Pulmonary artery endothelial cell (primary cell): ENCODE measurements at regions not wholly inside any gene's neighbourhood (a gene's known extent, or its start where the extent isn't known, plus 50 kb on each side); places are given as distances from the start of the nearest gene placed in this dataset.
"Not testable (repeated sequence)": the region's sequence is repeated elsewhere in the genome, so short reads cannot be mapped to it uniquely, and the experiment has no call there.

Source experiments
- DNase-seq: peaks from one replicate; pipeline ENCODE4 v3.0.0-alpha.2; 2011; ENCODE audit warnings: low read depth, low spot score

GRCh38 chr5:1596462-1597092, 72.8 kb upstream of the LPCAT1 start:
- DNase-seq: not testable (repeated sequence)

- peak; percentile 20 for DNase-seq
These were observed 70.8 kb upstream of the LPCAT1 start for GRCh38 chr5:1594357-1595106.

- no peak for DNase-seq
These were observed 70.2 kb upstream of the LPCAT1 start for GRCh38 chr5:1593903-1594356.

GRCh38 chr5:1588071-1588694, 64.4 kb upstream of the LPCAT1 start:
- DNase-seq: not testable (repeated sequence)

GRCh38 chr5:1583081-1583875, 59.5 kb upstream of the LPCAT1 start:
- not testable (repeated sequence) for DNase-seq

GRCh38 chr5:1579389-1579788, 55.6 kb upstream of the LPCAT1 start:
- not testable (repeated sequence) for DNase-seq

- DNase-seq: not testable (repeated sequence)
These were observed 53.1 kb upstream of the LPCAT1 start for GRCh38 chr5:1576851-1577250.

- DNase-seq: not testable (repeated sequence)
These were observed 52.4 kb upstream of the LPCAT1 start for GRCh38 chr5:1575991-1576714.

- DNase-seq: not testable (repeated sequence)
These were observed 51.7 kb upstream of the LPCAT1 start for GRCh38 chr5:1575491-1575890.

- not testable (repeated sequence) for DNase-seq
These were observed 50.2 kb upstream of the LPCAT1 start for GRCh38 chr5:1574023-1574318.

GRCh38 chr5:1573217-1574022, 49.7 kb upstream of the LPCAT1 start:
- DNase-seq: not testable (repeated sequence)
